Mammary epithelial cell (primary cell): ENCODE measurements at regions not wholly inside any gene's neighbourhood (a gene's known extent, or its start where the extent isn't known, plus 50 kb on each side); places are given as distances from the start of the nearest gene placed in this dataset.

ENCODE experiments used
- CTCF ChIP-seq, 2 donors: IDR thresholded peaks in 1 of 2; conservative IDR thresholded peaks in 1 of 2; 2 replicates each; pipeline ENCODE4 v1.5.1; 2011 to 2012; ENCODE audit warnings: inconsistent platforms in 2 of 2, low read length in 2 of 2, mild to moderate bottlenecking in 2 of 2, control low read depth in 1 of 2, low read depth in 1 of 2; ENCODE audit not compliant: insufficient read depth in 1 of 2; ENCODE audit errors: extremely low read depth in 1 of 2
- EZH2 ChIP-seq: IDR thresholded peaks from 2 replicates; pipeline ENCODE4 v1.6.1; 2012; ENCODE audit warnings: low read length, inconsistent platforms, borderline replicate concordance

GRCh38 chr1:187883356-187883755 is 1054.6 kb downstream of the PLA2G4A start:
- TF ChIP-seq CTCF (conservative IDR thresholded peaks at IDR 0.05 in 1 of 2, IDR thresholded peaks at IDR 0.05 in 1 of 2; ENCODE audit: extremely low read depth in 1 of 2, insufficient read depth in 1 of 2, low read depth in 1 of 2, low read length in 2 of 2) (no peak), EZH2 (no peak)
